ENCODE measurements at regions not wholly inside any gene's neighbourhood (a gene's known extent, or its start where the extent isn't known, plus 50 kb on each side); places are given as distances from the start of the nearest gene placed in this dataset.

- no peak for DNase-seq
Observed at GRCh38 chr9:21565155-21565554, 83.0 kb upstream of the IFNE start.

GRCh38 chr9:21567926-21568325, 85.8 kb upstream of the IFNE start:
- no peak for DNase-seq

- DNase-seq, result no peak
Observed at GRCh38 chr9:21568484-21568883, 86.4 kb upstream of the IFNE start.

GRCh38 chr9:21569721-21570120, 87.6 kb upstream of the IFNE start:
- no peak for DNase-seq

- DNase-seq, result no peak
Observed at GRCh38 chr9:21570643-21571275, 88.6 kb upstream of the IFNE start.

GRCh38 chr9:21574261-21574660, 92.1 kb upstream of the IFNE start:
- DNase-seq, result no peak

- no peak for DNase-seq
Observed at GRCh38 chr9:21576331-21577189, 94.4 kb upstream of the IFNE start.

- DNase-seq, result no peak
Observed at GRCh38 chr9:21579247-21579671, 97.1 kb upstream of the IFNE start.

GRCh38 chr9:21579743-21580142, 97.6 kb upstream of the IFNE start:
- DNase-seq, result no peak

- DNase-seq, result no peak
Observed at GRCh38 chr9:21580636-21581378, 98.7 kb upstream of the IFNE start.

GRCh38 chr9:21583628-21584377, 101.7 kb upstream of the IFNE start:
- no peak for DNase-seq

GRCh38 chr9:21584890-21585289, 102.8 kb upstream of the IFNE start:
- DNase-seq, result no peak

- no peak for DNase-seq
Observed at GRCh38 chr9:21585756-21586752, 103.9 kb upstream of the IFNE start.

GRCh38 chr9:21589344-21590056, 107.4 kb upstream of the IFNE start:
- DNase-seq, result no peak

GRCh38 chr9:21590058-21590996, 108.2 kb upstream of the IFNE start:
- no peak for DNase-seq

- DNase-seq, result no peak
Observed at GRCh38 chr9:21591221-21592062, 109.3 kb upstream of the IFNE start.

- no peak for DNase-seq
Observed at GRCh38 chr9:21592063-21592338, 109.9 kb upstream of the IFNE start.

GRCh38 chr9:21597284-21597683, 115.2 kb upstream of the IFNE start:
- DNase-seq, result no peak

GRCh38 chr9:21598749-21599148, 116.6 kb upstream of the IFNE start:
- no peak for DNase-seq

Data from DMS153 (cell line).